IMR-90 (cell line): ENCODE measurements at regions not wholly inside any gene's neighbourhood (a gene's known extent, or its start where the extent isn't known, plus 50 kb on each side); places are given as distances from the start of the nearest gene placed in this dataset.

ENCODE experiments used
- ATAC-seq: fragments of 200-7000 bp; cut with Tn5 transposase; 2 replicates; pipeline ENCODE4 v1.9.1; 2020; ENCODE audit warnings: low read depth, mild to moderate bottlenecking, moderate library complexity
- BruUV-seq: library from RNA; stranded (reverse); fragments of 400-500 nt; replicated peaks from 2 replicates; lab custom pipeline; 2021; lab: Mats Ljungman, UMichigan
- CTCF ChIA-PET: fragments of 300-600 bp; formaldehyde crosslinking; extraction: SDS; loops from one replicate; lab custom pipeline; 2021; ENCODE audit warnings: antibody characterized with exemption; lab: Yijun Ruan, JAX
- POLR2A ChIA-PET: fragments of 300-600 bp; sonication (Branson Sonifier 250); formaldehyde crosslinking; loops from one replicate; lab custom pipeline; 2022; ENCODE audit warnings: antibody characterized with exemption; ENCODE audit not compliant: unreplicated experiment; lab: Charles Lee
- DNase-seq: peaks from one replicate; pipeline ENCODE4 v3.0.0; 2013
- H2AFZ ChIP-seq: replicated peaks from 2 replicates; pipeline ENCODE3; 2013; ENCODE audit warnings: low read length, mild to moderate bottlenecking; ENCODE audit not compliant: poor library complexity
- H2AK5ac ChIP-seq: 2 replicates; pipeline ENCODE4 v1.6.1; 2013; ENCODE audit warnings: low read depth, low read length, inconsistent platforms
- H2AK9ac ChIP-seq: replicated peaks from 2 replicates; pipeline ENCODE3; 2013; ENCODE audit warnings: mild to moderate bottlenecking, low read depth, low read length, moderate library complexity; ENCODE audit not compliant: poor library complexity
- H2BK120ac ChIP-seq: 2 replicates; pipeline ENCODE4 v1.6.1; 2013; ENCODE audit warnings: low read depth, low read length, inconsistent platforms
- H2BK15ac ChIP-seq: 3 replicates; pipeline ENCODE4 v1.6.1; 2013; ENCODE audit warnings: low read depth, low read length, inconsistent platforms
- H2BK20ac ChIP-seq: 2 replicates; pipeline ENCODE4 v1.6.1; 2013; ENCODE audit warnings: low read depth, mild to moderate bottlenecking, inconsistent platforms, low read length, moderate library complexity
- H2BK5ac ChIP-seq: 2 replicates; pipeline ENCODE4 v1.6.1; 2013; ENCODE audit warnings: mild to moderate bottlenecking, low read depth, low read length, inconsistent platforms; ENCODE audit not compliant: poor library complexity, severe bottlenecking
- H3K14ac ChIP-seq: replicated peaks from 2 replicates; pipeline ENCODE4 v1.6.1; 2013; ENCODE audit warnings: low read depth, low read length, inconsistent platforms
- H3K18ac ChIP-seq: 2 replicates; pipeline ENCODE4 v1.6.1; 2013; ENCODE audit warnings: low read depth, low read length, control low read depth
- H3K23ac ChIP-seq: 2 replicates; pipeline ENCODE4 v1.6.1; 2013; ENCODE audit warnings: low read depth, low read length, inconsistent platforms
- H3K27ac ChIP-seq: 2 replicates; pipeline ENCODE4 v1.5.1; 2013; ENCODE audit warnings: mild to moderate bottlenecking, control low read depth, low read length; ENCODE audit not compliant: insufficient read depth
- H3K27me3 ChIP-seq: 2 replicates; pipeline ENCODE4 v1.6.1; 2013; ENCODE audit warnings: low read length; ENCODE audit not compliant: control insufficient read depth, insufficient read depth
- H3K36me3 ChIP-seq: 2 replicates; pipeline ENCODE4 v1.6.1; 2013; ENCODE audit warnings: low read length, mixed read lengths; ENCODE audit not compliant: control insufficient read depth, insufficient read depth
- H3K4ac ChIP-seq: 2 replicates; pipeline ENCODE4 v1.6.1; 2013; ENCODE audit warnings: low read depth, low read length, inconsistent platforms
- H3K4me1 ChIP-seq: 2 replicates; pipeline ENCODE4 v1.6.1; 2013; ENCODE audit warnings: low read length, mixed read lengths; ENCODE audit not compliant: control insufficient read depth, insufficient read depth
- H3K4me2 ChIP-seq: 2 replicates; pipeline ENCODE4 v1.6.1; 2013; ENCODE audit warnings: low read depth, mild to moderate bottlenecking, control low read depth, low read length, moderate library complexity
- H3K4me3 ChIP-seq: 2 replicates; pipeline ENCODE4 v1.5.1; 2013; ENCODE audit warnings: low read depth, mild to moderate bottlenecking, control low read depth, low read length, moderate library complexity; ENCODE audit not compliant: insufficient read depth
- H3K56ac ChIP-seq: 2 replicates; pipeline ENCODE4 v1.6.1; 2013; ENCODE audit warnings: low read length, inconsistent platforms; ENCODE audit not compliant: insufficient read depth; ENCODE audit errors: extremely low read depth
- H3K79me1 ChIP-seq, 2 experiments: 2 replicates each; pipeline ENCODE4 v1.6.1; 2013; ENCODE audit warnings: low read length in 2 of 2, inconsistent platforms in 1 of 2, low read depth in 1 of 2
- H3K9ac ChIP-seq: 2 replicates; pipeline ENCODE4 v1.6.1; 2013; ENCODE audit warnings: low read depth, low read length, control low read depth
- H3K9me1 ChIP-seq: 2 replicates; pipeline ENCODE4 v1.6.1; 2013; ENCODE audit warnings: low read length, inconsistent platforms; ENCODE audit not compliant: insufficient read depth
- H3K9me3 ChIP-seq: 2 replicates; pipeline ENCODE4 v1.6.1; 2013; ENCODE audit warnings: low read length; ENCODE audit not compliant: control insufficient read depth, insufficient read depth
- H4K20me1 ChIP-seq: 2 replicates; pipeline ENCODE4 v1.6.1; 2013; ENCODE audit warnings: low read length, inconsistent platforms; ENCODE audit not compliant: insufficient read depth
- H4K5ac ChIP-seq: 2 replicates; pipeline ENCODE4 v1.6.1; 2013; ENCODE audit warnings: mild to moderate bottlenecking, low read depth, low read length, control low read depth
- H4K8ac ChIP-seq, 2 experiments: 2 replicates each; pipeline ENCODE4 v1.6.1; 2013; ENCODE audit warnings: low read depth in 2 of 2, low read length in 2 of 2, control low read depth in 1 of 2, inconsistent platforms in 1 of 2
- H4K91ac ChIP-seq: 2 replicates; pipeline ENCODE4 v1.6.1; 2013; ENCODE audit warnings: low read depth, low read length, inconsistent platforms; ENCODE audit not compliant: insufficient read depth
- BHLHE40 ChIP-seq: fragments of 150-350 bp; IDR thresholded peaks from 2 replicates; pipeline ENCODE4 v1.6.1; 2016; ENCODE audit warnings: mild to moderate bottlenecking, low read depth, low read length
- CEBPB ChIP-seq: IDR thresholded peaks from 2 replicates; pipeline ENCODE4 v1.6.1; 2012; ENCODE audit warnings: low read depth, low read length, improper control_type of control experiment
- CHD1 ChIP-seq: IDR thresholded peaks from 2 replicates; pipeline ENCODE4 v1.6.1; 2012; ENCODE audit warnings: low read depth, low read length, improper control_type of control experiment
- FOS ChIP-seq: fragments of 150-350 bp; IDR thresholded peaks from 2 replicates; pipeline ENCODE4 v1.6.1; 2016; ENCODE audit warnings: low read depth, low read length
- MAFK ChIP-seq: IDR thresholded peaks from 2 replicates; pipeline ENCODE4 v1.6.1; 2012; ENCODE audit warnings: low read depth, low read length, improper control_type of control experiment
- MAZ ChIP-seq: IDR thresholded peaks from 2 replicates; pipeline ENCODE4 v1.6.1; 2012; ENCODE audit warnings: low read depth, mild to moderate bottlenecking, low read length, improper control_type of control experiment, moderate library complexity, borderline replicate concordance
- MXI1 ChIP-seq: IDR thresholded peaks from 2 replicates; pipeline ENCODE4 v1.6.1; 2012; ENCODE audit warnings: low read depth, mild to moderate bottlenecking, low read length, moderate library complexity, borderline replicate concordance
- NFE2L2 ChIP-seq: fragments of 150-350 bp; IDR thresholded peaks from 2 replicates; pipeline ENCODE4 v1.6.1; 2016; ENCODE audit warnings: low read depth, mild to moderate bottlenecking, low read length
- RAD21 ChIP-seq: IDR thresholded peaks from 2 replicates; pipeline ENCODE4 v1.6.1; 2012; ENCODE audit warnings: low read length, improper control_type of control experiment
- RCOR1 ChIP-seq: IDR thresholded peaks from 2 replicates; pipeline ENCODE4 v1.6.1; 2012; ENCODE audit warnings: mild to moderate bottlenecking, low read length, improper control_type of control experiment; ENCODE audit not compliant: insufficient replicate concordance
- RFX5 ChIP-seq: IDR thresholded peaks from 2 replicates; pipeline ENCODE4 v1.8.0; 2012; ENCODE audit warnings: low read depth, mild to moderate bottlenecking, low read length, moderate library complexity
- SMC3 ChIP-seq: fragments of 150-350 bp; IDR thresholded peaks from 2 replicates; pipeline ENCODE4 v1.6.1; 2016; ENCODE audit warnings: low read depth, mild to moderate bottlenecking, antibody characterized with exemption, low read length, moderate library complexity
- USF2 ChIP-seq: fragments of 150-350 bp; IDR thresholded peaks from 2 replicates; pipeline ENCODE4 v1.6.1; 2017; ENCODE audit warnings: mild to moderate bottlenecking, antibody characterized with exemption, low read length, low read depth
- WGBS, 2 experiments: methylation state at CpG; one replicate each; pipeline versions ENCODE4 v1.1.5 to v1.1.7; 2013; ENCODE audit warnings: missing lambda C conversion rate in 2 of 2; ENCODE audit not compliant: insufficient read length in 1 of 2; ENCODE audit errors: extremely low coverage in 2 of 2; 5-methylcytosine and 5-hydroxymethylcytosine counted together
- dilution Hi-C: fragments of 300-500 bp; cut with HindIII; formaldehyde crosslinking; loops from one replicate; pipeline ENCODE4 v1.14.3; 2018; ENCODE audit warnings: low sequenced_read_pairs; ENCODE audit not compliant: unreplicated experiment
- in situ Hi-C: fragments of 300-500 bp; cut with MboI; formaldehyde crosslinking; loops from 3 replicates; pipeline ENCODE4 v1.14.3; 2019; ENCODE audit warnings: low sequenced_read_pairs, inconsistent platforms, mixed read lengths
- intact Hi-C: fragments of 100-400 bp; cut with micrococcal nuclease; formaldehyde crosslinking; loops from 2 replicates; pipeline ENCODE4 v1.10.0; 2022
- TF ChIP-seq, protein P1 (sequence below): fragments of 150-350 bp; IDR thresholded peaks from 2 replicates; pipeline ENCODE4 v1.6.1; 2016; ENCODE audit warnings: low read depth, mild to moderate bottlenecking, low read length, moderate library complexity, borderline replicate concordance
- TF ChIP-seq, protein P2 (sequence below): conservative IDR thresholded peaks from 2 replicates; pipeline ENCODE4 v1.5.1; 2012; ENCODE audit warnings: mild to moderate bottlenecking, low read depth, low read length, improper control_type of control experiment

DNA sequence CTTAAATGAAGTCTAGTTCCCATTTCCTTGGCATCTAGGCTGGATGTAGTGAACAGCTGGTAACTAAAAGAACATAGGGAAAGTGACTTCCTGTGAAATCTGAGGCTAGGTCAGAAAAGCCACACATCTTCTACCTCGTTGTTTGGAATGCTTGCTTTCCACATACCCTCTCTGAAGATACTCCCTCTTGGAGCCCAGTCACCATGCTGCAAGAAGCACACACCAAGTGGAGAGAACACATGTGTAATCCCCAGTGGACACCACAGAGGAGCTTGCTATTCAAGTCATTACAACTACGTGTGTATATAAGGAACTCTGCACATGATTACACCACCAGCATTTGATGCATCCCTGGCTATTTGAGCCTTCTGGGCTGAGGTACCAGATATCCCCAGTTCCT, 125.9 kb downstream of the RGS21 start:
- Histone ChIP-seq H3K9me1 (peaks cover 5% of the 10 kb centered on the region), H4K8ac (peak overlapping the region; percentile 1 to 35; a peak in 2 of 4 replicates), H2BK20ac (peak overlapping the region; percentile 50), H4K5ac (peak overlapping the region; percentile 8; the same call in 1 of the 2 replicates), H2AK5ac (peak overlapping the region; percentile 41), H2AFZ (no peak overlapping the region), H3K27ac (no peak overlapping the region), H3K27me3 (no peaks in the 10 kb centered on the region), H3K36me3 (no peaks in the 10 kb centered on the region), H4K20me1 (no peaks in the 10 kb centered on the region), H3K14ac (peak overlapping the region; percentile 18; the same call in 1 of the 2 replicates), H3K9me3 (no peaks in the 10 kb centered on the region), H4K91ac (peak overlapping the region; percentile 18; the same call in 1 of the 2 replicates), H2BK5ac (no peak overlapping the region), H2BK120ac (peak overlapping the region; percentile 52), H2AK9ac (no peak overlapping the region), H3K4me3 (no peak overlapping the region), H3K56ac (no peak overlapping the region), H3K4ac (peak overlapping the region; percentile 8; the same call in 1 of the 2 replicates), H3K4me1 (peaks cover 14% of the 10 kb centered on the region), H3K9ac (no peak overlapping the region), H3K18ac (peak overlapping the region; percentile 74; the same call in 1 of the 2 replicates), H3K4me2 (no peak overlapping the region), H2BK15ac (0 out of 3 replicates have a peak overlapping the region, but pooled peaks have one; percentile 61), H3K23ac (no peak overlapping the region), H3K79me1 (no peaks in the 10 kb centered on the region)
- no peak for TF ChIP-seq MAFK
- no peak for TF ChIP-seq MAZ
- no peak for TF ChIP-seq CEBPB
- no peak for TF ChIP-seq FOS
- TF ChIP-seq NFE2L2, result no peak
- TF ChIP-seq CHD1, result no peak
- TF ChIP-seq, protein P1, sequence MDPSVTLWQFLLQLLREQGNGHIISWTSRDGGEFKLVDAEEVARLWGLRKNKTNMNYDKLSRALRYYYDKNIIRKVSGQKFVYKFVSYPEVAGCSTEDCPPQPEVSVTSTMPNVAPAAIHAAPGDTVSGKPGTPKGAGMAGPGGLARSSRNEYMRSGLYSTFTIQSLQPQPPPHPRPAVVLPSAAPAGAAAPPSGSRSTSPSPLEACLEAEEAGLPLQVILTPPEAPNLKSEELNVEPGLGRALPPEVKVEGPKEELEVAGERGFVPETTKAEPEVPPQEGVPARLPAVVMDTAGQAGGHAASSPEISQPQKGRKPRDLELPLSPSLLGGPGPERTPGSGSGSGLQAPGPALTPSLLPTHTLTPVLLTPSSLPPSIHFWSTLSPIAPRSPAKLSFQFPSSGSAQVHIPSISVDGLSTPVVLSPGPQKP, result no peak
- no peak for TF ChIP-seq USF2
- no peak for TF ChIP-seq RFX5
- TF ChIP-seq MXI1, result no peak
- TF ChIP-seq SMC3, result no peak
- no peak for TF ChIP-seq RAD21
- TF ChIP-seq BHLHE40, result no peak
- TF ChIP-seq RCOR1, result no peak
- TF ChIP-seq, protein P2, sequence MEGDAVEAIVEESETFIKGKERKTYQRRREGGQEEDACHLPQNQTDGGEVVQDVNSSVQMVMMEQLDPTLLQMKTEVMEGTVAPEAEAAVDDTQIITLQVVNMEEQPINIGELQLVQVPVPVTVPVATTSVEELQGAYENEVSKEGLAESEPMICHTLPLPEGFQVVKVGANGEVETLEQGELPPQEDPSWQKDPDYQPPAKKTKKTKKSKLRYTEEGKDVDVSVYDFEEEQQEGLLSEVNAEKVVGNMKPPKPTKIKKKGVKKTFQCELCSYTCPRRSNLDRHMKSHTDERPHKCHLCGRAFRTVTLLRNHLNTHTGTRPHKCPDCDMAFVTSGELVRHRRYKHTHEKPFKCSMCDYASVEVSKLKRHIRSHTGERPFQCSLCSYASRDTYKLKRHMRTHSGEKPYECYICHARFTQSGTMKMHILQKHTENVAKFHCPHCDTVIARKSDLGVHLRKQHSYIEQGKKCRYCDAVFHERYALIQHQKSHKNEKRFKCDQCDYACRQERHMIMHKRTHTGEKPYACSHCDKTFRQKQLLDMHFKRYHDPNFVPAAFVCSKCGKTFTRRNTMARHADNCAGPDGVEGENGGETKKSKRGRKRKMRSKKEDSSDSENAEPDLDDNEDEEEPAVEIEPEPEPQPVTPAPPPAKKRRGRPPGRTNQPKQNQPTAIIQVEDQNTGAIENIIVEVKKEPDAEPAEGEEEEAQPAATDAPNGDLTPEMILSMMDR, result no peak
- DNase-seq, result peak; percentile 13
- CTCF ChIA-PET, result no interaction called here
- POLR2A ChIA-PET, result no interaction called here
- no TSS peak for BruUV-seq
- in situ Hi-C loops (loop anchor here (10.0 kb wide), 2 partner anchors 118 to 448 kb away; no protein-coding TSS in a partner anchor), dilution Hi-C loops (no loop called here), intact Hi-C loops (loop anchor here (10.0 kb wide), 1 partner anchor 288 kb away; the partner anchor contains the start of gene RGS18)
- WGBS, 2 experiments, result no CpG with 5 or more reads among the region's 2 CpGs
- no peak for ATAC-seq
